HEK293 (cell line): ENCODE measurements at regions not wholly inside any gene's neighbourhood (a gene's known extent, or its start where the extent isn't known, plus 50 kb on each side); places are given as distances from the start of the nearest gene placed in this dataset.

Source experiments
- CTCF ChIA-PET: fragments of 350-600 bp; formaldehyde crosslinking; extraction: SDS; loops from one replicate; lab custom pipeline; 2021; ENCODE audit warnings: antibody characterized with exemption; lab: Yijun Ruan, JAX
- POLR2A ChIA-PET: fragments of 300-600 bp; formaldehyde crosslinking; extraction: SDS; loops from one replicate; lab custom pipeline; 2020; ENCODE audit warnings: antibody characterized with exemption, inconsistent platforms; lab: Yijun Ruan, JAX
- H3K27ac ChIP-seq: fragments of 200-500 bp; sonication (Bioruptor generic); 2 replicates; pipeline ENCODE4 v1.5.1; 2014; ENCODE audit warnings: low read depth, low read length, control low read depth, inconsistent platforms; ENCODE audit errors: extremely low read depth
- H3K36me3 ChIP-seq, 2 experiments: fragments of 200-500 bp in 1 of 2; sonication (Bioruptor generic) in 1 of 2; 1 replicate in 1 of 2; 2 replicates in 1 of 2; pipeline ENCODE4 v1.5.1; 2014 to 2017; ENCODE audit warnings: inconsistent platforms in 2 of 2, low read length in 2 of 2; ENCODE audit not compliant: control insufficient read depth in 2 of 2, insufficient read depth in 1 of 2
- H3K4me1 ChIP-seq: fragments of 200-500 bp; sonication (Bioruptor generic); 2 replicates; pipeline ENCODE4 v1.5.1; 2014; ENCODE audit warnings: mild to moderate bottlenecking, low read length, inconsistent platforms; ENCODE audit not compliant: control insufficient read depth, insufficient read depth
- H3K4me3 ChIP-seq: 2 replicates; pipeline ENCODE4 v1.5.1; 2011; ENCODE audit warnings: low read depth, mild to moderate bottlenecking, control low read depth, low read length, moderate library complexity
- H3K9me3 ChIP-seq: fragments of 200-500 bp; sonication (Bioruptor generic); 2 replicates; pipeline ENCODE4 v1.5.1; 2014; ENCODE audit warnings: low read depth, low read length, inconsistent platforms; ENCODE audit not compliant: control insufficient read depth, insufficient read depth
- FEZF1 ChIP-seq: fragments of 450-650 bp; formaldehyde crosslinking; IDR thresholded peaks from 2 replicates; pipeline ENCODE4 v1.5.1; 2016; ENCODE audit warnings: missing biosample characterization, missing genetic modification characterization
- IKZF3 ChIP-seq: fragments of 450-650 bp; IDR thresholded peaks from 2 replicates; pipeline ENCODE4 v1.5.0; 2018; ENCODE audit warnings: missing biosample characterization, mild to moderate bottlenecking, missing genetic modification characterization, moderate library complexity
- KLF1 ChIP-seq: fragments of 450-650 bp; formaldehyde crosslinking; IDR thresholded peaks from 2 replicates; pipeline ENCODE4 v1.5.1; 2016; ENCODE audit warnings: missing biosample characterization, missing genetic modification characterization
- OSR2 ChIP-seq: fragments of 450-650 bp; formaldehyde crosslinking; IDR thresholded peaks from 2 replicates; pipeline ENCODE4 v1.5.1; 2016; ENCODE audit warnings: missing biosample characterization, missing genetic modification characterization
- SP2 ChIP-seq: fragments of 450-650 bp; formaldehyde crosslinking; IDR thresholded peaks from 2 replicates; pipeline ENCODE4 v1.5.1; 2016; ENCODE audit warnings: missing biosample characterization, missing genetic modification characterization
- SP3 ChIP-seq: fragments of 450-650 bp; formaldehyde crosslinking; IDR thresholded peaks from 2 replicates; pipeline ENCODE4 v1.5.1; 2016; ENCODE audit warnings: missing biosample characterization, missing genetic modification characterization
- SP7 ChIP-seq: fragments of 450-650 bp; formaldehyde crosslinking; IDR thresholded peaks from 2 replicates; pipeline ENCODE4 v1.5.1; 2016; ENCODE audit warnings: missing biosample characterization, missing genetic modification characterization
- TCF7L2 ChIP-seq: IDR thresholded peaks from 2 replicates; pipeline ENCODE4 v1.6.1; 2011; ENCODE audit warnings: low read depth, mild to moderate bottlenecking, inconsistent platforms, low read length, moderate library complexity, borderline replicate concordance
- YY1 ChIP-seq: fragments of 450-650 bp; formaldehyde crosslinking; IDR thresholded peaks from 2 replicates; pipeline ENCODE4 v1.5.1; 2018; ENCODE audit warnings: missing biosample characterization, missing genetic modification characterization
- ZBTB1 ChIP-seq: fragments of 450-650 bp; formaldehyde crosslinking; IDR thresholded peaks from 2 replicates; pipeline ENCODE4 v1.5.1; 2016; ENCODE audit warnings: missing biosample characterization, missing genetic modification characterization
- ZBTB17 ChIP-seq: fragments of 450-650 bp; formaldehyde crosslinking; IDR thresholded peaks from 2 replicates; pipeline ENCODE4 v1.5.1; 2016; ENCODE audit warnings: missing biosample characterization, missing genetic modification characterization
- ZBTB20 ChIP-seq: fragments of 450-650 bp; formaldehyde crosslinking; IDR thresholded peaks from 2 replicates; pipeline ENCODE4 v1.5.1; 2016; ENCODE audit warnings: missing biosample characterization, missing genetic modification characterization
- ZFP41 ChIP-seq: fragments of 450-650 bp; formaldehyde crosslinking; IDR thresholded peaks from 2 replicates; pipeline ENCODE4 v1.5.1; 2016; ENCODE audit warnings: missing biosample characterization, missing genetic modification characterization, borderline replicate concordance
- ZNF311 ChIP-seq: fragments of 450-650 bp; formaldehyde crosslinking; IDR thresholded peaks from 2 replicates; pipeline ENCODE4 v1.5.1; 2017; ENCODE audit warnings: missing biosample characterization, missing genetic modification characterization, borderline replicate concordance
- ZNF335 ChIP-seq: fragments of 450-650 bp; formaldehyde crosslinking; conservative IDR thresholded peaks from 2 replicates; pipeline ENCODE4 v1.5.1; 2016; ENCODE audit warnings: missing biosample characterization, missing genetic modification characterization
- ZNF341 ChIP-seq: fragments of 450-650 bp; formaldehyde crosslinking; IDR thresholded peaks from 2 replicates; pipeline ENCODE4; 2016; ENCODE audit warnings: low read depth, missing biosample characterization, missing genetic modification characterization
- ZNF426 ChIP-seq: fragments of 450-650 bp; formaldehyde crosslinking; IDR thresholded peaks from 2 replicates; pipeline ENCODE4 v1.5.1; 2017; ENCODE audit warnings: missing biosample characterization, missing genetic modification characterization, mild to moderate bottlenecking, inconsistent platforms, moderate library complexity
- ZNF843 ChIP-seq: fragments of 450-650 bp; formaldehyde crosslinking; IDR thresholded peaks from 2 replicates; pipeline ENCODE4 v1.5.1; 2016; ENCODE audit warnings: missing biosample characterization, missing genetic modification characterization
- ZSCAN16 ChIP-seq: fragments of 450-650 bp; formaldehyde crosslinking; IDR thresholded peaks from 2 replicates; pipeline ENCODE4 v1.5.1; 2016; ENCODE audit warnings: missing biosample characterization, missing genetic modification characterization
- TF ChIP-seq, protein P1 (sequence below): fragments of 450-650 bp; formaldehyde crosslinking; conservative IDR thresholded peaks from 2 replicates; pipeline ENCODE4 v1.5.1; 2016; ENCODE audit warnings: low read depth, missing biosample characterization, missing genetic modification characterization
- TF ChIP-seq, protein P2 (sequence below): fragments of 450-650 bp; formaldehyde crosslinking; IDR thresholded peaks from 2 replicates; pipeline ENCODE4 v1.5.1; 2017; ENCODE audit warnings: missing biosample characterization, missing genetic modification characterization
- TF ChIP-seq, protein P3 (sequence below): fragments of 450-650 bp; formaldehyde crosslinking; IDR thresholded peaks from 2 replicates; pipeline ENCODE4 v1.5.1; 2016; ENCODE audit warnings: missing biosample characterization, missing genetic modification characterization, borderline replicate concordance
- TF ChIP-seq, protein P4 (sequence below): fragments of 450-650 bp; formaldehyde crosslinking; IDR thresholded peaks from 2 replicates; pipeline ENCODE4 v1.5.1; 2017; ENCODE audit warnings: missing biosample characterization, mild to moderate bottlenecking, missing genetic modification characterization, moderate library complexity

DNA sequence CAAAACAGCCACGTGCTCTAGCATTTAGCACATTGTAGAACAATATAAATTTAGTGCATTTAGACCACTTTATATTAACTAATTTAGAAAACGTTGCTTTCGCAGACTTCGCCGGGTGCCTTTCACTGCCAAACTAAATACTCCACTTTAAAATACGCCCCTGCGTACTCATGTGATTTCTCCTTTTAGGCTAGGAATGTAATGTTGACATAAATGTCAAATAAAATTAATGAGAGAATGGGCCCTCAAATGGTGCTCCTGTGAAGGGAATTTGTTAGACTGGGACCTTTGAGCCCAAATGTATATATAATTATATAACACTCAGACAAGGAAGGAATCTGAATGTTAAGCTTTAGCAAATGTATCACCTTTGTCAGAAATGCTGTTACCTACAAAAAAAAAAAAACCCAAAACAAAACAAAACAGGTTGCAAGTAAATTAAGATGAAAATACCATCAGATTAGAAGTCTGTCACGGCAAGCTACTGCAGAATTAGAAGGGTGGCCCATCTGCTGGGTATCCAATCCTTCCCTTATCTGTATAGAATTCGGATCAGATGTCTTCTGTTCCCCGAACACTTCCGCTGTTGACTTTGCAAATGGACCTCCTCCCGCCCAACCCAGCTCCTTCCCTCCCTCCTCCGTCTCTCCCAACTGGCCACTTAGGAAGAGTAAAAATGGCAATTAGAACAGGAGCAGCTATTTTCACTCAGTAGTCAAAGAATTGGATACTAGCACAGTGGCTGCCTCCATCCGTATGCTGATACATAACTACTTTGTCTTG, 159.3 kb upstream of the FOXN3 start:
- Histone ChIP-seq H3K4me1 (peaks cover 18% of the 10 kb centered on the region), H3K9me3 (no peaks in the 10 kb centered on the region), H3K36me3 (no peaks in the 10 kb centered on the region; a peak in 1 of 3 replicates), H3K27ac (peak overlapping the region; percentile 49; the same call in 1 of the 2 replicates), H3K4me3 (no peak overlapping the region)
- CTCF ChIA-PET, result interaction anchor here (0.6 kb wide), 2 partner anchors 495 to 549 kb away, joined by 3 to 4 read pairs; no protein-coding TSS in a partner anchor
- POLR2A ChIA-PET, result interaction anchor here (0.6 kb wide), 1 partner anchor 12 kb away, joined by 5 read pairs; no protein-coding TSS in a partner anchor
- TF ChIP-seq ZFP41 (tag by site-specific recombination), result no peak
- peak; percentile 91 for TF ChIP-seq ZNF341 (tag by site-specific recombination)
- TF ChIP-seq, protein P1, sequence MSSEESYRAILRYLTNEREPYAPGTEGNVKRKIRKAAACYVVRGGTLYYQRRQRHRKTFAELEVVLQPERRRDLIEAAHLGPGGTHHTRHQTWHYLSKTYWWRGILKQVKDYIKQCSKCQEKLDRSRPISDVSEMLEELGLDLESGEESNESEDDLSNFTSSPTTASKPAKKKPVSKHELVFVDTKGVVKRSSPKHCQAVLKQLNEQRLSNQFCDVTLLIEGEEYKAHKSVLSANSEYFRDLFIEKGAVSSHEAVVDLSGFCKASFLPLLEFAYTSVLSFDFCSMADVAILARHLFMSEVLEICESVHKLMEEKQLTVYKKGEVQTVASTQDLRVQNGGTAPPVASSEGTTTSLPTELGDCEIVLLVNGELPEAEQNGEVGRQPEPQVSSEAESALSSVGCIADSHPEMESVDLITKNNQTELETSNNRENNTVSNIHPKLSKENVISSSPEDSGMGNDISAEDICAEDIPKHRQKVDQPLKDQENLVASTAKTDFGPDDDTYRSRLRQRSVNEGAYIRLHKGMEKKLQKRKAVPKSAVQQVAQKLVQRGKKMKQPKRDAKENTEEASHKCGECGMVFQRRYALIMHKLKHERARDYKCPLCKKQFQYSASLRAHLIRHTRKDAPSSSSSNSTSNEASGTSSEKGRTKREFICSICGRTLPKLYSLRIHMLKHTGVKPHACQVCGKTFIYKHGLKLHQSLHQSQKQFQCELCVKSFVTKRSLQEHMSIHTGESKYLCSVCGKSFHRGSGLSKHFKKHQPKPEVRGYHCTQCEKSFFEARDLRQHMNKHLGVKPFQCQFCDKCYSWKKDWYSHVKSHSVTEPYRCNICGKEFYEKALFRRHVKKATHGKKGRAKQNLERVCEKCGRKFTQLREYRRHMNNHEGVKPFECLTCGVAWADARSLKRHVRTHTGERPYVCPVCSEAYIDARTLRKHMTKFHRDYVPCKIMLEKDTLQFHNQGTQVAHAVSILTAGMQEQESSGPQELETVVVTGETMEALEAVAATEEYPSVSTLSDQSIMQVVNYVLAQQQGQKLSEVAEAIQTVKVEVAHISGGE (tag by site-specific recombination), result 0 out of 2 replicates have a peak, but pooled peaks have one; percentile 16
- TF ChIP-seq SP3 (tag by site-specific recombination), result peak; percentile 40; the same call in 1 of the 2 replicates
- TF ChIP-seq SP2, result peak; percentile 37; the same call in 1 of the 2 replicates
- 0 out of 2 replicates have a peak, but pooled peaks have one; percentile 11 for TF ChIP-seq ZNF843
- TF ChIP-seq ZNF335, result peak; percentile 40
- no peak for TF ChIP-seq YY1 (tag by site-specific recombination)
- TF ChIP-seq TCF7L2, result no peak
- TF ChIP-seq SP7, result peak; percentile 43; the same call in 1 of the 2 replicates
- peak; percentile 75 for TF ChIP-seq ZBTB20 (tag by site-specific recombination)
- TF ChIP-seq, protein P2, sequence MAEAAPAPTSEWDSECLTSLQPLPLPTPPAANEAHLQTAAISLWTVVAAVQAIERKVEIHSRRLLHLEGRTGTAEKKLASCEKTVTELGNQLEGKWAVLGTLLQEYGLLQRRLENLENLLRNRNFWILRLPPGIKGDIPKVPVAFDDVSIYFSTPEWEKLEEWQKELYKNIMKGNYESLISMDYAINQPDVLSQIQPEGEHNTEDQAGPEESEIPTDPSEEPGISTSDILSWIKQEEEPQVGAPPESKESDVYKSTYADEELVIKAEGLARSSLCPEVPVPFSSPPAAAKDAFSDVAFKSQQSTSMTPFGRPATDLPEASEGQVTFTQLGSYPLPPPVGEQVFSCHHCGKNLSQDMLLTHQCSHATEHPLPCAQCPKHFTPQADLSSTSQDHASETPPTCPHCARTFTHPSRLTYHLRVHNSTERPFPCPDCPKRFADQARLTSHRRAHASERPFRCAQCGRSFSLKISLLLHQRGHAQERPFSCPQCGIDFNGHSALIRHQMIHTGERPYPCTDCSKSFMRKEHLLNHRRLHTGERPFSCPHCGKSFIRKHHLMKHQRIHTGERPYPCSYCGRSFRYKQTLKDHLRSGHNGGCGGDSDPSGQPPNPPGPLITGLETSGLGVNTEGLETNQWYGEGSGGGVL (tag by site-specific recombination), result peak; percentile 45
- TF ChIP-seq ZNF426, result no peak
- TF ChIP-seq IKZF3 (tag by site-specific recombination), result peak; percentile 30; the same call in 1 of the 2 replicates
- TF ChIP-seq, protein P3, sequence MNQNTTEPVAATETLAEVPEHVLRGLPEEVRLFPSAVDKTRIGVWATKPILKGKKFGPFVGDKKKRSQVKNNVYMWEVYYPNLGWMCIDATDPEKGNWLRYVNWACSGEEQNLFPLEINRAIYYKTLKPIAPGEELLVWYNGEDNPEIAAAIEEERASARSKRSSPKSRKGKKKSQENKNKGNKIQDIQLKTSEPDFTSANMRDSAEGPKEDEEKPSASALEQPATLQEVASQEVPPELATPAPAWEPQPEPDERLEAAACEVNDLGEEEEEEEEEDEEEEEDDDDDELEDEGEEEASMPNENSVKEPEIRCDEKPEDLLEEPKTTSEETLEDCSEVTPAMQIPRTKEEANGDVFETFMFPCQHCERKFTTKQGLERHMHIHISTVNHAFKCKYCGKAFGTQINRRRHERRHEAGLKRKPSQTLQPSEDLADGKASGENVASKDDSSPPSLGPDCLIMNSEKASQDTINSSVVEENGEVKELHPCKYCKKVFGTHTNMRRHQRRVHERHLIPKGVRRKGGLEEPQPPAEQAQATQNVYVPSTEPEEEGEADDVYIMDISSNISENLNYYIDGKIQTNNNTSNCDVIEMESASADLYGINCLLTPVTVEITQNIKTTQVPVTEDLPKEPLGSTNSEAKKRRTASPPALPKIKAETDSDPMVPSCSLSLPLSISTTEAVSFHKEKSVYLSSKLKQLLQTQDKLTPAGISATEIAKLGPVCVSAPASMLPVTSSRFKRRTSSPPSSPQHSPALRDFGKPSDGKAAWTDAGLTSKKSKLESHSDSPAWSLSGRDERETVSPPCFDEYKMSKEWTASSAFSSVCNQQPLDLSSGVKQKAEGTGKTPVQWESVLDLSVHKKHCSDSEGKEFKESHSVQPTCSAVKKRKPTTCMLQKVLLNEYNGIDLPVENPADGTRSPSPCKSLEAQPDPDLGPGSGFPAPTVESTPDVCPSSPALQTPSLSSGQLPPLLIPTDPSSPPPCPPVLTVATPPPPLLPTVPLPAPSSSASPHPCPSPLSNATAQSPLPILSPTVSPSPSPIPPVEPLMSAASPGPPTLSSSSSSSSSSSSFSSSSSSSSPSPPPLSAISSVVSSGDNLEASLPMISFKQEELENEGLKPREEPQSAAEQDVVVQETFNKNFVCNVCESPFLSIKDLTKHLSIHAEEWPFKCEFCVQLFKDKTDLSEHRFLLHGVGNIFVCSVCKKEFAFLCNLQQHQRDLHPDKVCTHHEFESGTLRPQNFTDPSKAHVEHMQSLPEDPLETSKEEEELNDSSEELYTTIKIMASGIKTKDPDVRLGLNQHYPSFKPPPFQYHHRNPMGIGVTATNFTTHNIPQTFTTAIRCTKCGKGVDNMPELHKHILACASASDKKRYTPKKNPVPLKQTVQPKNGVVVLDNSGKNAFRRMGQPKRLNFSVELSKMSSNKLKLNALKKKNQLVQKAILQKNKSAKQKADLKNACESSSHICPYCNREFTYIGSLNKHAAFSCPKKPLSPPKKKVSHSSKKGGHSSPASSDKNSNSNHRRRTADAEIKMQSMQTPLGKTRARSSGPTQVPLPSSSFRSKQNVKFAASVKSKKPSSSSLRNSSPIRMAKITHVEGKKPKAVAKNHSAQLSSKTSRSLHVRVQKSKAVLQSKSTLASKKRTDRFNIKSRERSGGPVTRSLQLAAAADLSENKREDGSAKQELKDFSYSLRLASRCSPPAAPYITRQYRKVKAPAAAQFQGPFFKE (tag by site-specific recombination), result no peak
- TF ChIP-seq ZSCAN16 (tag by site-specific recombination), result peak; percentile 86
- 0 out of 2 replicates have a peak, but pooled peaks have one; percentile 27 for TF ChIP-seq ZBTB17 (tag by site-specific recombination)
- TF ChIP-seq ZBTB1, result no peak
- 0 out of 2 replicates have a peak, but pooled peaks have one; percentile 7 for TF ChIP-seq FEZF1 (tag by site-specific recombination)
- TF ChIP-seq OSR2 (tag by site-specific recombination), result peak; percentile 73
- no peak for TF ChIP-seq ZNF311 (tag by site-specific recombination)
- TF ChIP-seq, protein P4, sequence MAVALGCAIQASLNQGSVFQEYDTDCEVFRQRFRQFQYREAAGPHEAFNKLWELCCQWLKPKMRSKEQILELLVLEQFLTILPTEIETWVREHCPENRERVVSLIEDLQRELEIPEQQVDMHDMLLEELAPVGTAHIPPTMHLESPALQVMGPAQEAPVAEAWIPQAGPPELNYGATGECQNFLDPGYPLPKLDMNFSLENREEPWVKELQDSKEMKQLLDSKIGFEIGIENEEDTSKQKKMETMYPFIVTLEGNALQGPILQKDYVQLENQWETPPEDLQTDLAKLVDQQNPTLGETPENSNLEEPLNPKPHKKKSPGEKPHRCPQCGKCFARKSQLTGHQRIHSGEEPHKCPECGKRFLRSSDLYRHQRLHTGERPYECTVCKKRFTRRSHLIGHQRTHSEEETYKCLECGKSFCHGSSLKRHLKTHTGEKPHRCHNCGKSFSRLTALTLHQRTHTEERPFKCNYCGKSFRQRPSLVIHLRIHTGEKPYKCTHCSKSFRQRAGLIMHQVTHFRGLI (tag by site-specific recombination), result peak; percentile 42; the same call in 1 of the 2 replicates
- TF ChIP-seq KLF1 (tag by site-specific recombination), result peak; percentile 35; the same call in 1 of the 2 replicates
